ENCODE measurements at regions not wholly inside any gene's neighbourhood (a gene's known extent, or its start where the extent isn't known, plus 50 kb on each side); places are given as distances from the start of the nearest gene placed in this dataset.
"Not testable (repeated sequence)": the region's sequence is repeated elsewhere in the genome, so short reads cannot be mapped to it uniquely, and the experiment has no call there.

GRCh38 chr1:196088541-196088940 lies 519.7 kb downstream of the KCNT2 start:
- no peak for DNase-seq

DNA sequence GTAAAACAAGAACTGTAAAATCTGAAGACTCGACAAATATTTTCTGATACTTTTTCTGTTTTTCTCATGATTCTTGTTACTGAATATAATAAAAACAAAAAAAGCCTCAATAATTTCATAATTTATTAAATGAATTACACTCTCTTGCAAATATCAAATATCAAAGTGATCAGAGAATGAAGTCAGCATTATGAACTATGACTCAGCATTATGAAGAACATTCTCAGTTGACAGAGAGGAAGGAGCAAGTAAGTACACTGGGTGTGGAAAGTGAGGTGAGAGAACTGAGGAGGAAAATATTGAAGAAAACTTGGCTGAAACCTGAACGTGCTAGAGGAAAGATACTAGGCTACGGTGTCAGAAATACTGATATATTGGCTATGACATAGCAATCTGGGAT lies 529.5 kb downstream of the KCNT2 start:
- DNase-seq = no peak

DNA sequence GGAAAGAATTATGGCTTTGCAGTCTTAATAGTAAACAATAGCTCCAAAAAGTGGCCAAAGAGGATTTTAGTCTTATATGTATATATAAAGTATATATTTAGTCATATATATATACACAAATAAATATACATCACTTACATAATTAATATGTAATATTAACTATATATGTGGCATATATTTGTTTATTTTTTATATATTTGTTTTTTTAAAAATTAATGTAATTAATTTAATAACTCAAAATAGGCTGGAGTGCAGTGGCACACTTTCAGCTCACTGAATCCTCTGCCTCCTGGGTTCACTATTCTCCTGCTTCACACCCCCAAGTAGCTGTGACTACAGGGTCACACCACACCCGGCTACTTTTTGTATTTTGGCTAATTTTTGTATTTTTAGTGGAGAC lies 532.6 kb downstream of the KCNT2 start:
- no peak for DNase-seq

DNA sequence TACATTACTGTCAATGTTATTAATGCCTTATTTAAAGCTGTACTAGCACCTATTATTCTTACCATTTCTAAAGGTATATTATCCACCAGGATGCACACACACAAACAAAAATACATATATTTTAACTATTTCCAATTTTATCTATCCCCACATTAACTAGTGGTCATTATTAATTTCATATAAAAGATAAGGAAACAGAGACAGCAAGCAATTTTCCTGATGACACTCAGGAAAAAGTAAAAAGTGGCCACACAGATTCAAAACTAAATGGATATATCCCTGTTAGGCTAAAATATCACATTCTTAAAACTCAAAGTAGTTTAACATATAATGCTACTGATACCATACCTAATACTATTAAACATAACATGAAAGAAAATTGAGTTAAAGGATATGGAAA lies 534.1 kb downstream of the KCNT2 start:
- no peak for DNase-seq

- no peak for DNase-seq
Measured at GRCh38 chr1:196071447-196071846, 536.8 kb downstream of the KCNT2 start.

DNA sequence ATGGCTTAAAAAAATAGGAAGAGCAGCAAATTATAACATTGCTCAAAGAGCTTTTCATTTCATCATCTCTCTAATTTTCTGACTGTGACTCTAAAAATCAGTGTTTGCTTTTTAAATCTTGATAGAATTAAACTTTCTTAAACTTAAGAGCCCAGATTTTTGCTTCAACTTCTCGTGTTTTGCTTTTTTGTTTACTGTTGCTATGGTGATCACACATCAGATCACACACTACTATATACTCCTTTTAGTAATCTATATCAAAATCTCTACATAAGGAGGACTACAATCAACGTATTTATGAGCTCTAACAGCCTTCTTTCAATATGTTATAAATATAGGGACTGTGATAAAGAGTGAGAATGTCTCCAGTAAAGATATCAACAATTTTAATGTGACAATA lies 537.3 kb downstream of the KCNT2 start:
- no peak for DNase-seq

GRCh38 chr1:196063952-196064351 lies 544.3 kb downstream of the KCNT2 start:
- DNase-seq = no peak

GRCh38 chr1:196063294-196063693 lies 544.9 kb downstream of the KCNT2 start:
- no peak for DNase-seq

DNA sequence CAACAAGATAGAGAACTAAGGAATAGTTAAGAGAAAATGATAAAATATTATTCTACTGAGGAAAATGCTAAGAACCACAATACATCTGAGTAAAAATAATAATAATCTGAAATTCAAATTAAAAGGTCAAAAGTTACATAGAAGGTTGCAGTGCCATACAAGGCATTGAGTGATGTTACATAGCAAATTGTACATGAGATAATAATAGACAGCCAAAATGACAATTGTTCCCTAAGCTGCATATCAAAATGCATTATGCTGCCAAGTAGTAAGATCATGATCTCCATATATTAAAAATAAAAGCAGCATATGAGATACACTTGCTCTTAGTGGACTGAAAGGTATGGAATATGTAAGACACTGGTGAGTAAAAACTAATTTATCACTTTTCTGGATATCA lies 547.7 kb downstream of the KCNT2 start:
- DNase-seq = no peak

GRCh38 chr1:196059210-196059609 lies 549.0 kb downstream of the KCNT2 start:
- no peak for DNase-seq

- DNase-seq = no peak
Measured at GRCh38 chr1:196056966-196057365, 551.3 kb downstream of the KCNT2 start.

- no peak for DNase-seq
Measured at GRCh38 chr1:196049407-196049806, 558.8 kb downstream of the KCNT2 start.

- DNase-seq = no peak
Measured at GRCh38 chr1:196043268-196043667, 565.0 kb downstream of the KCNT2 start.

- no peak for DNase-seq
Measured at GRCh38 chr1:196034080-196034706, 574.0 kb downstream of the KCNT2 start.

DNA sequence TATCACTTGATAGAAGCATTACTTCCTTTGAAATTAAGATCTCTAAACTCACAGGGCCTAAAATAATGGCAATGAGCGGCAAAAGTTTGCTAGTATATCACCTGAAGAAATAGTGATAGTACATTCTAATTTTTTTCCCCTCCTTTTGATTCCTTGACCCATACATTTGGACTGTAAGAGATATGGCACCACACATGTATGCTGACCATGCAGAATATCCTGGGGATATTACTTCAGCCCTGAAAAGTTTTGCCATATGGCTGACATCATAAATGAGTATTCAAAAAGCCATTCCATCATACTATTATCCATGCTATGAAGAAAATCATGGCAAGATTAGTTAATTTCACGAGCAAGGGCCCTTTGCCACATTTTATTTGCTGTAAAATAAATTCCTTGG lies 576.9 kb downstream of the KCNT2 start:
- DNase-seq = not testable (repeated sequence)

DNA sequence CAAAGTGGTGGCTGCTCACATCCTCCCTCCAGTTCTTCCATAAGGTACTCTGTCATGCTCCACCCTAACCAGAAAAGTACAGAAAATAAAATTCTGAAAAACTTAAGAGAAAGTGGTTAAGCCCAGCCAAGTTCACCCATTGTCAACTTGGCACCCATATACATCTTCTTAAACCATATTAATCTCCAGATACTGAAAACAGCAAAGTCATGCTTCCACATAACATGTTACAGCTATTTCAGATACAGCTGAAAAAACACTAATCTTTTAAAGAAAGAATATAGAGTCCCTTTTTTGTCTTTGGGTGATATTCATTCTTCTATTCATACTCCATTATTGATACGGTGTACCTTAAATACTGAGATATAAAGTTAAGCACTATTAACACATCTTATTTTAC lies 577.8 kb downstream of the KCNT2 start:
- no peak for DNase-seq

- DNase-seq = no peak
Measured at GRCh38 chr1:196029410-196029809, 578.8 kb downstream of the KCNT2 start.

DNA sequence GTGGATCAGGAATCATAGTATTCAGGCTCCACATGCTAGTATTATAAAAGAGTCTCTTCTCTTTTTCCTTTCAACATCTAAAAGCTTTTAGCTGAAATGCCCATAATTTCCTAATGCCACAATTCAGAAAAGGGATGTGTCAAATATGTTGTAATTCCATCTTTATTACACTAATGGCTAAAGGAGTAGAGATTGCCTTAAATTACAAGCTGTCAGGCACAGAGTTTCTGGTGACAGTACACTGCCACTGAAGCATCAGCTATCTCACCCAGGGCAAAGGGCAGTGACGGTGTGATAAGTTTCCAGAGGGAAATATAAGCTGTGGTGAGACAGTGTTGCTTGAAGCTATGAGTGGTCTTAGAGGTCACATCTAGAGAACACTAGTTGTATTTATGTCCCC lies 581.1 kb downstream of the KCNT2 start:
- no peak for DNase-seq

GRCh38 chr1:196021174-196021573 lies 587.1 kb downstream of the KCNT2 start:
- DNase-seq = not testable (repeated sequence)

- no peak for DNase-seq
Measured at GRCh38 chr1:196009362-196009761, 598.9 kb downstream of the KCNT2 start.

GRCh38 chr1:196007763-196008162 lies 600.5 kb downstream of the KCNT2 start:
- no peak for DNase-seq

GRCh38 chr1:196005426-196005825 lies 602.8 kb downstream of the KCNT2 start:
- DNase-seq = no peak

GRCh38 chr1:196004388-196004787 lies 603.9 kb downstream of the KCNT2 start:
- not testable (repeated sequence) for DNase-seq

DNA sequence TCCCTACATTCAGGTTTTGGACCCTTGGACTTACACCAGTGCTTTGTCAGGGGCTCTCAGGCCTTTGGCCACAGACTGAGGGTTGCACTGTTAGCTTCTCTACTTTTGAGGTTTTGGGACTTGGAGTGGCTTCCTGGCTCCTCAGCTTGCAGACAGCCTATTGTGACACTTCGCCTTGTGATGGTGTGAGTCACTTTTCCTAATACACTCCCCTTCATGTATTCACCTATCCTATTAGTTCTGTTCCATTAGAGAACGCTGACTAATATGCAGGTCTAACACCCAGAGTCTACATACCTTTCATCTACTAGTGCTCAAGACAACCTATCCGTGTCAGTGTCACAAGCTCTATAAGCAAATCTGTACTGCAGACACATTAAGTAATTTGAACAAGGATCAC lies 605.3 kb downstream of the KCNT2 start:
- no peak for DNase-seq

DNA sequence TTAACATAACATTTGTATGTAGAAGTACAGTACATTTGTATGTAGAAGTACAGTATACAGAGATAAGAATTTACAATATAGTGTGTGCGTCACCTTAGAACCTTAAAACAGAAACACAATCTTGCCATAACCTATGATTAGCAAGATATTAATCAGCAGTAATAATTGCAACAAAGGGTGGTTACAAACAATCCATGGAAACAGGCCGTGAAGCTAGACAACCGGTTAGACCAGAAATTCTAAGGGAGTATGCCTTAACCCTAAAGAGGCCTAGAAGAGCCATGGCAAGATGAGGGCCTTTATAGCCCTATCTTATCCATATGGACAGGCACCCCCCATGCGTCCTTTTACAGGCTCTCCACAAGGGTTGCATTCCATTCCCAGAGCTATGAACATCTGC lies 605.9 kb downstream of the KCNT2 start:
- DNase-seq = not testable (repeated sequence)

- no peak for DNase-seq
Measured at GRCh38 chr1:196001188-196001587, 607.1 kb downstream of the KCNT2 start.

Measured in RPMI8226 (cell line).